ENCODE measurements at regions not wholly inside any gene's neighbourhood (a gene's known extent, or its start where the extent isn't known, plus 50 kb on each side); places are given as distances from the start of the nearest gene placed in this dataset.
"Not testable (repeated sequence)": the region's sequence is repeated elsewhere in the genome, so short reads cannot be mapped to it uniquely, and the experiment has no call there.

GRCh38 chr2:55124682-55125081, 74.4 kb upstream of the RTN4 start:
- DNase-seq (ENCODE audit: low spot score): not testable (repeated sequence)

GRCh38 chr2:55123851-55124269, 73.6 kb upstream of the RTN4 start:
- no peak for DNase-seq (ENCODE audit: low spot score)

GRCh38 chr2:55120634-55121359, 70.5 kb upstream of the RTN4 start:
- DNase-seq (ENCODE audit: low spot score): no peak

- DNase-seq (ENCODE audit: low spot score): no peak
Measured at GRCh38 chr2:55119711-55120487, 69.6 kb upstream of the RTN4 start.

- no peak for DNase-seq (ENCODE audit: low spot score)
Measured at GRCh38 chr2:55118643-55119083, 68.4 kb upstream of the RTN4 start.

GRCh38 chr2:55116966-55117365, 66.7 kb upstream of the RTN4 start:
- DNase-seq (ENCODE audit: low spot score): no peak

GRCh38 chr2:55116598-55116964, 66.3 kb upstream of the RTN4 start:
- no peak for DNase-seq (ENCODE audit: low spot score)

- peak; percentile 79 for DNase-seq (ENCODE audit: low spot score)
Measured at GRCh38 chr2:55115761-55116597, 65.7 kb upstream of the RTN4 start.

- DNase-seq (ENCODE audit: low spot score): no peak
Measured at GRCh38 chr2:55114597-55114996, 64.3 kb upstream of the RTN4 start.

- no peak for DNase-seq (ENCODE audit: low spot score)
Measured at GRCh38 chr2:55114082-55114481, 63.8 kb upstream of the RTN4 start.

GRCh38 chr2:55112229-55113031, 62.2 kb upstream of the RTN4 start:
- no peak for DNase-seq (ENCODE audit: low spot score)

- no peak for DNase-seq (ENCODE audit: low spot score)
Measured at GRCh38 chr2:55111570-55112228, 61.4 kb upstream of the RTN4 start.

- no peak for DNase-seq (ENCODE audit: low spot score)
Measured at GRCh38 chr2:55111230-55111569, 60.9 kb upstream of the RTN4 start.

GRCh38 chr2:55109219-55109891, 59.1 kb upstream of the RTN4 start:
- no peak for DNase-seq (ENCODE audit: low spot score)

- DNase-seq (ENCODE audit: low spot score): no peak
Measured at GRCh38 chr2:55108456-55109160, 58.4 kb upstream of the RTN4 start.

GRCh38 chr2:55107436-55107835, 57.2 kb upstream of the RTN4 start:
- no peak for DNase-seq (ENCODE audit: low spot score)

GRCh38 chr2:55106148-55106547, 55.9 kb upstream of the RTN4 start:
- no peak for DNase-seq (ENCODE audit: low spot score)

GRCh38 chr2:55105456-55105855, 55.2 kb upstream of the RTN4 start:
- DNase-seq (ENCODE audit: low spot score): no peak

GRCh38 chr2:55103046-55103445, 52.8 kb upstream of the RTN4 start:
- DNase-seq (ENCODE audit: low spot score): no peak
